Stimulated activated naive CD4-positive, alpha-beta T cell treated with Interleukin-2 at 50 U/mL for 16 hours (primary cell): ENCODE measurements at regions not wholly inside any gene's neighbourhood (a gene's known extent, or its start where the extent isn't known, plus 50 kb on each side); places are given as distances from the start of the nearest gene placed in this dataset.
"Not testable (repeated sequence)": the region's sequence is repeated elsewhere in the genome, so short reads cannot be mapped to it uniquely, and the experiment has no call there.

Source experiments
- DNase-seq: peaks from one replicate; lab custom pipeline; 2025; lab: John Stamatoyannopoulos, UW

DNA sequence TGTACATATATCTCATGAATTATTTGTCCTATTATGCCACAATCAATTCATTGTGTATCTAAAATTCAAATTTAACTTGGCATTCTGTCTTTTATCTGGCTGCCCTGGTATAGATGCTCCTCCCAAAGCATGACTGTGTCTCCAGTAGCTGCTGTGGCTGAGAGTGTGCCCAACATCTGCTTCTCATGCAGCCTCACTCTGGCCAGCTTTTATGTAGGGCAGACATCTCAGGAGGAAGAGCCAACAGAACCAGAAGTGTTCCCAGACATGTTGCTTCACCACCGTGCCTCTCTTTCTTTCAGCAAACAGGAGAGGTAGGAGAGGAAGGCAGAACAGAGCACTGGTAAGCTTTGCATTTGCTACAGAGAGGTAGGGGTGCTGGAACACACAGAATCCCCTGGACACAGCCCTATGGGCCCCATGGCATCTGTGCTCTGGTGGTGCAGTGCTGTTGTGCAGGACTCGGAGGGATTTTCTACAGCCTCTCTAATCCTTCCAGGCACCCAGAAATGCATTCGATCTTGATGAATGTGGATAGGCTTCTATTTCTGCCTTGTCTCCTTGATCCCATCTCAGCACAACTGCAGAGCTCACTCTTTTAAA lies 637.1 kb downstream of the UTRN start:
- no peak for DNase-seq

DNA sequence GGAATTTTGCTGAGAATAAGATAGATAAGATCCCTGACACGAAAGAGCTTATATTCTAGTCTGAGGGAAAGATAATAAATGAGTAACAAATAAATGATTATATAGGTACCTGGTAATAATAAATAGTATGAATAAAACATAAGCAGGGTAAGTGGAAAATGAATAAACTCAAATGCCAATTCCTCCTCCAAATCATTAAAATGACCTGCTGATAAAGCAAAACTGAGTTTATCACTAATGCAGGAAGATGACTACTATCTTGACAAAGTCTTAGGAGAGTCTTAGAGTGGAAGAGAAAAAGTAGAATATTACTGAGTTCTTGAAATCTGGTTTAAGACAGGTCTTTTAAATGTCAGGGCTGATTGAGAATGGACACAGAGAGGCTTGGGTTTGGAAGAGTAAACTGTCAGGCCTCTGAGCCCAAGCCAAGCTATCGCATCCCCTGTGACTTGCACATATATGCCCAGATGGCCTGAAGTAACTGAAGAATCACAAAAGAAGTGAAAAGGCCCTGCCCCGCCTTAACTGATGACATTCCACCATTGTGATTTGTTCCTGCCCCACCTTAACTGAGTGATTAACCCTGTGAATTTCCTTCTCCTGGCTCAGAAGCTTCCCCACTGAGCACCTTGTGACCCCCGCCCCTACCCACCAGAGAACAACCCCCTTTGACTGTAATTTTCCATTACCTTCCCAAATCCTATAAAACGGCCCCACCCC lies 637.8 kb downstream of the UTRN start:
- DNase-seq: not testable (repeated sequence)

GRCh38 chr6:144923491-144923787 lies 638.3 kb downstream of the UTRN start:
- not testable (repeated sequence) for DNase-seq

- DNase-seq: no peak
Observed at GRCh38 chr6:144928847-144929246, 643.7 kb downstream of the UTRN start.

- no peak for DNase-seq
Observed at GRCh38 chr6:144929262-144929661, 644.1 kb downstream of the UTRN start.

- no peak for DNase-seq
Observed at GRCh38 chr6:144931172-144932035, 646.3 kb downstream of the UTRN start.

- DNase-seq: no peak
Observed at GRCh38 chr6:144932621-144933020, 647.5 kb downstream of the UTRN start.

DNA sequence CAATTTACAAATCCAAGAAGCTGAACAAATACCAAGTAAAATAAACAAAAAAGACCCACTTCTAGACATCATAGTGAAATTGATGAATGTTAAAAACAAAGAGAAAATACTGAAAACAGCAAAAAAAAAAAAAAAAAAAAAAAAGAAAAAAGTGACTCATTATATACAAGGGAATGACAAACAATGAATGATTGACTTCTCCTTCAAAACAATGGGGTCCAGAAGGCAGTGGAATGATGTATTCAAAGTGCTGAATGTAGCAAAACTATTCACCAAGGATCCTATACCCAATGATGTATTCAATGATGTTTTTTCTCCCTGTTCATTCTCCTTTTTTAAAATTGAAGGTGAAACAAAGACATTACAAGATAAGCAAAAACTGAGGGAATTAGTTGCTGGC lies 650.0 kb downstream of the UTRN start:
- DNase-seq: no peak

DNA sequence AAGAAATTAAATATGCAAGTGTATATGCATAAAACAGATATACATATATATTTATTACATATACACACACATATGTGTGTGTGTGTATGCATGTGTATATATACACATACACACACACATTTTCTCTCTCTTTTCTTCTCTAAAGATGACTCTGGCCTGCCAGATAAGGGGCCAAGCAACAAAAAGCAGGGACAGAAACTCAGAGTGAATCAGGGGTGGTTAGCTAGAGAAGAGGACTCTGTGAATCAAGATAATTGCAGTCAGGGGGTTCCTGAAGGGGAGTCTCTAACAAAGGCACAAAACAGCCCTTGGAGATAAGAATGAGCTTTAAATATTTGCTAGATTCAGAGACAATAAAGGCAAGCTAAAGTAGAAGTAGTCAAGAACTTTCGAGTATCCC lies 650.5 kb downstream of the UTRN start:
- no peak for DNase-seq

DNA sequence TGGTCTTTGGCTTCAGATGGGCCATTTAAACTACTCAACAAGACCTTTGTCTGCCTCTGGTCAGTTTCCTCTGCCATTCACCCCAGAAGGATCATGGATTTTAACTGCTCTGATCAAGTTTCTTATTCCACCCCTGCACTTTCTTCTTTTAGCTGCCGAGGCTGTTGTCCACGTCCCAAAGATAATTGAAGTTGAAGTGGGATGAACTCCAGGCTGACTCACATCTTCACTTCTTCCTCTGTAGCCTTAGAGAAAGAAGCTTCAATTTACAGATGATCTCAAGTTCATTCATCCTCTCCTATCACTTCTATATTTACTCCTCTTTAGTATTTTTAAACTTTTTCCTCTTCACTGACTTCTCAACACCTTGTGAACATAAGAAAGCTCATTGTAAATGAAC lies 651.6 kb downstream of the UTRN start:
- DNase-seq: no peak

- no peak for DNase-seq
Observed at GRCh38 chr6:144939921-144940320, 654.8 kb downstream of the UTRN start.

DNA sequence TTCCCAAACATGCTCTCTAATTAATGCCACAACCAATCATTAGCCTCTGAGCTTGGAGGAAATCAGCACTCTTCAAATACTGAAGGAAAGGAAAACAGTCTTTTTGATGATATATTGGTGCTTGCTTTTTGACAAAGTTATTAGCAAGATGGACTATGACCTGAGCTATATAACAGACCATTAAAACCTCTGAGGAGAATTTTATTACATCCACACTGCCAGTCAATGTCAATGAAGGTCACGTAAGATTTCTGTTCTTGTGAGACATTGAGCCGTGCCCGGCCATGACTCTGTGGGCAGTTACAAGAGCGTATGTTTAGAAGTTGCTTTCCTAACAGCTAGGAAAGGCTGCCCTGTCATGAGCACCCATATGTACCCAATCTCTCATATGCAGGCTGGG lies 659.0 kb downstream of the UTRN start:
- DNase-seq: no peak

- no peak for DNase-seq
Observed at GRCh38 chr6:144947398-144947976, 662.4 kb downstream of the UTRN start.

DNA sequence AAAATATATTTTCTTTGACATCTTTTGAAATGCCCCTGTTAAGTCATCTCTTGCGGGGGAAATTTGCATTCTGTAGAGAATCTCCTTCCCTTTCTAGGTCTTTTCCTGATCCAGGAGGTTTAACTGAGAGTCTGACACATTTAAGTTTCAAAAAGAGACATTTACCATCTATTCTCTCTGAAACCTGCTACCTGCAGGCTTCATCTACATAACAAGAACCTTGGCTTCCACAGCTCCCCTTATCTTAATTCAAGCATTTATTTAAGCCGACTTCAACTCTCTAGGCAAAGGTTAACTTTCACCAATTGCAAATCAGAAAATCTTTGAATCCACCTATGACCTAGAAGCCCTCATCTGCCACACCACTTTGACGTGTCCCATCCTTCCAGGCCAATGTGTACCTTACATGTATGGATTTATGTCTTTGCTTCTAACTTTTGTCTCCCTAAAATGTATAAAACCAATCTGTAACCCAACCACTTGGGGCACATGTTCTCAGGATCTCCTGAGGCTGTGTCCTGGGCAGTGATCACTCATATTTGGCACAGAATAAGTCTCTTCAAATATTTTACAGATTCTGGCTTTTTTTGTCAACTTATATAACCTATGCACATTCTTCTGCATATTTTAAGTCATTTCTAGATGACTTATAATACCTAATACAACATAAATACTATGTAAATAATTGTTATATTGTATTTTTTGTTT lies 666.7 kb downstream of the UTRN start:
- no peak for DNase-seq

- no peak for DNase-seq
Observed at GRCh38 chr6:144952456-144953240, 667.5 kb downstream of the UTRN start.

GRCh38 chr6:144953552-144954240 lies 668.6 kb downstream of the UTRN start:
- DNase-seq: no peak

- DNase-seq: no peak
Observed at GRCh38 chr6:144954241-144954556, 669.1 kb downstream of the UTRN start.

- DNase-seq: no peak
Observed at GRCh38 chr6:144955392-144955791, 670.3 kb downstream of the UTRN start.

DNA sequence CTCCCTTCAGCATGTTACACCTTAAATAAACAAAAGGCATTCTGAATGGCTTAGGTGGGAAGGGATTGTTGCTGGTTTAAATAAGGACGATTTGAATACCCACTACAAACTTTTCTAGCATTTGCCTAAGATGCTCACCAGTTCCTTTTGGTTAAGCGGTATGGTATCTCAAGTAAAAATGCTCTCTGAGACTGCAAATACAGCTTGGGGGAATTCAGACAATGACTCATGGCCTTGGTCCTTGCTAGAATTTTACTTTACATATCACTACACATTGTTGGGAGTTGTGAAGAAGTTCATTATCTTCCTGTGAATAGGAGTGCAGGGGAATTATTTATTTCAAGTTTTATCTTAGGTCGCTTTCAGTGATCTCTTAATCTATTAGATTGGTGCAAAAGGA lies 670.7 kb downstream of the UTRN start:
- no peak for DNase-seq

DNA sequence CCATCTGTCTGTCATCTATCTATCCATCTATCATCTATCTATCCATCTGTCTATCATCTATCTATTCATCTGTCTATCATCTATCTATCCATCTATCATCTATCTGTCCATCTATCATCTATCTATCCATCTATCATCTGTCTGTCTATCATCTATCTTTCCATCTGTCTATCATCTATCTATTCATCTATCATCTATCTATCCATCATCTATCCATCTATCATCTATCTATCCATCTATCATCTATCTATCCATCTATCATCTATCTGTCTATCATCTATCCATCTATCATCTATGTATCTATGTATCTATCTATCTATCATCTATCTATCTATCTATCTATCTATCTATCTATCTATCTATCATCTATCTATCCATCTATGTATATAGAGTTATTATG lies 671.6 kb downstream of the UTRN start:
- DNase-seq: not testable (repeated sequence)
